ENCODE measurements at regions not wholly inside any gene's neighbourhood (a gene's known extent, or its start where the extent isn't known, plus 50 kb on each side); places are given as distances from the start of the nearest gene placed in this dataset.

GRCh38 chr6:154561750-154562149 is 51.3 kb upstream of the CNKSR3 start:
- TF ChIP-seq, protein P1, sequence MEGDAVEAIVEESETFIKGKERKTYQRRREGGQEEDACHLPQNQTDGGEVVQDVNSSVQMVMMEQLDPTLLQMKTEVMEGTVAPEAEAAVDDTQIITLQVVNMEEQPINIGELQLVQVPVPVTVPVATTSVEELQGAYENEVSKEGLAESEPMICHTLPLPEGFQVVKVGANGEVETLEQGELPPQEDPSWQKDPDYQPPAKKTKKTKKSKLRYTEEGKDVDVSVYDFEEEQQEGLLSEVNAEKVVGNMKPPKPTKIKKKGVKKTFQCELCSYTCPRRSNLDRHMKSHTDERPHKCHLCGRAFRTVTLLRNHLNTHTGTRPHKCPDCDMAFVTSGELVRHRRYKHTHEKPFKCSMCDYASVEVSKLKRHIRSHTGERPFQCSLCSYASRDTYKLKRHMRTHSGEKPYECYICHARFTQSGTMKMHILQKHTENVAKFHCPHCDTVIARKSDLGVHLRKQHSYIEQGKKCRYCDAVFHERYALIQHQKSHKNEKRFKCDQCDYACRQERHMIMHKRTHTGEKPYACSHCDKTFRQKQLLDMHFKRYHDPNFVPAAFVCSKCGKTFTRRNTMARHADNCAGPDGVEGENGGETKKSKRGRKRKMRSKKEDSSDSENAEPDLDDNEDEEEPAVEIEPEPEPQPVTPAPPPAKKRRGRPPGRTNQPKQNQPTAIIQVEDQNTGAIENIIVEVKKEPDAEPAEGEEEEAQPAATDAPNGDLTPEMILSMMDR (conservative IDR thresholded peaks at IDR 0.05; ENCODE audit: low read depth, low read length): no peak
- DNase-seq (ENCODE audit: low read depth): no peak
- no peak overlapping the region for H3K4me3 ChIP-seq (ENCODE audit: low read depth, low read length)

DNA sequence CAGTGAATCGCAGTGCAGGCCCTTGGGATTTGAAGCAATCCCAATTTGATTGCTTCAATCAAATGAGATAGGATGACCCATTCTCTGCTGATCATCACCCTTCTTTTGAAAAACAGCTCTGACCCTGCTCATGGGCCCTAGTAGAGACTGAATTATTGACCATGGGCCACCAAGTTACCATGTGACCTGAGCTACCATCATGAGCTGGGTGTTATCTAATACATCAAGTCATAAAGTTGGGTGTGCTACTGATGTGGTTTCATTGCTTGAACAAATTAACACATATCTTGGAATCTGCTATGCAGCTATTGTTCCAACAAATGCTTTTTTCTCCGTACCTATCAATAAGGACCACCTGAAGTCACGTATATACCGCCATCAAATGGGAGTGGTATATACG is 54.8 kb upstream of the CNKSR3 start:
- H3K4me3 ChIP-seq (ENCODE audit: low read depth, low read length): no peak overlapping the region
- DNase-seq (ENCODE audit: low read depth): no peak
- TF ChIP-seq, protein P1 (conservative IDR thresholded peaks at IDR 0.05; ENCODE audit: low read depth, low read length): no peak

- no peak for DNase-seq (ENCODE audit: low read depth)
- TF ChIP-seq, protein P1 (conservative IDR thresholded peaks at IDR 0.05; ENCODE audit: low read depth, low read length): no peak
Observed at GRCh38 chr6:154566866-154567265, 56.4 kb upstream of the CNKSR3 start.

DNA sequence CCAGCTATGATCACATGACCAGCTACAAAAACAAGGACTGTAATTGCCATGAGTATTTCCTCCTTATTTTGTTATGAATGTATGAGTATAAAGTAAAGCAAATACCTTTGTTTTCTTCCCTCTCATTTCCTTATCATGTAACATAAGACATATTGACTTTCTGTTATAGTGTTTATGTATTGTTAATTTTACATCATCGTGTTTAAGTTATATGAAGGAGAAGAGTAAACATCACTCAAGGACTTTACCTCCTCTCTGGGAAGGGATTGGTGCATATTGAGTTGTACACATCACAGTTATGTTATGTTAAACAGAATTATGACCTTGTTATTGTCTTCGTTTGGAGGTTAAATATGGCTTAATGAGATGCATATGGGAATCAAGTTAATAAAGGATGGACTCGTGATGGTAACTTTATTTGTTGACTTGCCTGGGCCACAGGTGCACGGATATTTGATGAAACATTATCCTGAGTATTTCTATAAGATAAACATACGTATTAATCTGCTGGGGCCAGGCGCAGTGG is 57.3 kb upstream of the CNKSR3 start:
- no peak for DNase-seq (ENCODE audit: low read depth)
- no peak overlapping the region for H3K4me3 ChIP-seq (ENCODE audit: low read depth, low read length)
- TF ChIP-seq, protein P1 (conservative IDR thresholded peaks at IDR 0.05; ENCODE audit: low read depth, low read length): no peak

More at GRCh38 chr6:154566866-154567265, 56.4 kb upstream of the CNKSR3 start:
- no peak overlapping the region for H3K4me3 ChIP-seq (ENCODE audit: low read depth, low read length)

GRCh38 chr6:154569156-154569862 is 58.8 kb upstream of the CNKSR3 start:
- TF ChIP-seq, protein P1 (conservative IDR thresholded peaks at IDR 0.05; ENCODE audit: low read depth, low read length): no peak
- no peak for DNase-seq (ENCODE audit: low read depth)
- no peak overlapping the region for H3K4me3 ChIP-seq (ENCODE audit: low read depth, low read length)

- H3K4me3 ChIP-seq (ENCODE audit: low read depth, low read length): no peak overlapping the region
- TF ChIP-seq, protein P1 (conservative IDR thresholded peaks at IDR 0.05; ENCODE audit: low read depth, low read length): no peak
- no peak for DNase-seq (ENCODE audit: low read depth)
Observed at GRCh38 chr6:154570505-154570904, 60.0 kb upstream of the CNKSR3 start.

GRCh38 chr6:154572556-154572955 is 62.1 kb upstream of the CNKSR3 start:
- no peak overlapping the region for H3K4me3 ChIP-seq (ENCODE audit: low read depth, low read length)
- no peak for DNase-seq (ENCODE audit: low read depth)
- TF ChIP-seq, protein P1 (conservative IDR thresholded peaks at IDR 0.05; ENCODE audit: low read depth, low read length): no peak

Measured in epithelial cell of proximal tubule (primary cell).